ENCODE measurements at regions not wholly inside any gene's neighbourhood (a gene's known extent, or its start where the extent isn't known, plus 50 kb on each side); places are given as distances from the start of the nearest gene placed in this dataset.

- H3K4me3 ChIP-seq (replicated peaks in 1 of 2; ENCODE audit: low read depth in 2 of 2, low read length in 2 of 2), result no peak overlapping the region
- TF ChIP-seq CTCF (IDR thresholded peaks at IDR 0.05; ENCODE audit: low read depth, low read length), result no peak
- DNase-seq (ENCODE audit: low read depth in 2 of 2), result peak in 1 of 2 donors; percentile 2
Observed at GRCh38 chr3:73324203-73325155, 263.0 kb downstream of the EBLN2 start.

GRCh38 chr3:73326396-73326795 is 264.9 kb downstream of the EBLN2 start:
- H3K4me3 ChIP-seq (replicated peaks in 1 of 2; ENCODE audit: low read depth in 2 of 2, low read length in 2 of 2), result no peak overlapping the region
- no peak for TF ChIP-seq CTCF (IDR thresholded peaks at IDR 0.05; ENCODE audit: low read depth, low read length)
- DNase-seq (ENCODE audit: low read depth in 2 of 2), result no peak

- DNase-seq (ENCODE audit: low read depth in 2 of 2), result no peak
- no peak overlapping the region for H3K4me3 ChIP-seq (replicated peaks in 1 of 2; ENCODE audit: low read depth in 2 of 2, low read length in 2 of 2)
- no peak for TF ChIP-seq CTCF (IDR thresholded peaks at IDR 0.05; ENCODE audit: low read depth, low read length)
Observed at GRCh38 chr3:73327052-73327451, 265.6 kb downstream of the EBLN2 start.
